GDM1 (cell line): ENCODE measurements at regions not wholly inside any gene's neighbourhood (a gene's known extent, or its start where the extent isn't known, plus 50 kb on each side); places are given as distances from the start of the nearest gene placed in this dataset.
"Not testable (repeated sequence)": the region's sequence is repeated elsewhere in the genome, so short reads cannot be mapped to it uniquely, and the experiment has no call there.

ENCODE experiments used
- DNase-seq: peaks from one replicate; lab custom pipeline; 2025; lab: John Stamatoyannopoulos, UW

- no peak for DNase-seq
Measured at GRCh38 chr5:136621743-136622142, 256.4 kb upstream of the TRPC7 start.

DNA sequence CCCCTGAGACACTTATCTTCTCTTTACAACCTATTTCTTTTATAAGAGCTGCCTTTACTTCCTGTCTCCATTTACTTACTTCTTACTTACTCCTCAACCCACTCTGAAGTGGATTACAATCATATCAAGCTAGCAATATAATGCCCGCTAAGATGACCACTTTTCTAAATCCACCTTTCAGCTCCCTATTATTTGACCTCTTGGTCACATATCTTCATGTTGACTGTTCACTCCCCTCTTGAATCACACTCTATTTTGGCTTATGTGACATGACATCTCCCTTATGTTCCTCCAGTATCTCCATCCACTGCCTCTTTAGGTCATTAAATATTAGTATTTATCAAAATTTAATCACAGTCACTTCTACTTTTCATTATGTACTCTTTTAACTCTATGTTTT, 255.3 kb upstream of the TRPC7 start:
- no peak for DNase-seq

DNA sequence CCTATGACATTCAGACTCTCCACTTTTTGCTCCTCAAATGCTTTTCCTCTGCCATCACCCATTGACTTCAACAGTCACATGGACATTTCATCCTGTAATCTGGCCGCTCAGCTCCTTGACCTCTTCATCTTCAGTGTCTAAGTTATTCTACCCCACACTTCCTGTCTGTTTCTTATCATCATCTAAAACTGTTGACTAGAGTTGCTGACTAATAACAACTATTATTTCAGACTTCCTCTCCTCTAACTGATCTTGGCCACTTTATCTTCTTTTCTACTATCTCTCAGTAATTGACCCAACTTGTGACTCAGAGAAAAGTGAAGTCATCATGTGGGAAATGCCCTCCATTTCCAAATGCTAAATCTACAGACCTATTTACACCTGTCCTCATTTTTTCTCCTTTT, 254.7 kb upstream of the TRPC7 start:
- no peak for DNase-seq

GRCh38 chr5:136619556-136619955, 254.2 kb upstream of the TRPC7 start:
- no peak for DNase-seq

GRCh38 chr5:136615251-136616119, 250.1 kb upstream of the TRPC7 start:
- DNase-seq: no peak

GRCh38 chr5:136613230-136613629, 247.9 kb upstream of the TRPC7 start:
- no peak for DNase-seq

GRCh38 chr5:136605638-136606037, 240.3 kb upstream of the TRPC7 start:
- no peak for DNase-seq

- DNase-seq: no peak
Measured at GRCh38 chr5:136600306-136600705, 235.0 kb upstream of the TRPC7 start.

- no peak for DNase-seq
Measured at GRCh38 chr5:136598802-136599404, 233.6 kb upstream of the TRPC7 start.

DNA sequence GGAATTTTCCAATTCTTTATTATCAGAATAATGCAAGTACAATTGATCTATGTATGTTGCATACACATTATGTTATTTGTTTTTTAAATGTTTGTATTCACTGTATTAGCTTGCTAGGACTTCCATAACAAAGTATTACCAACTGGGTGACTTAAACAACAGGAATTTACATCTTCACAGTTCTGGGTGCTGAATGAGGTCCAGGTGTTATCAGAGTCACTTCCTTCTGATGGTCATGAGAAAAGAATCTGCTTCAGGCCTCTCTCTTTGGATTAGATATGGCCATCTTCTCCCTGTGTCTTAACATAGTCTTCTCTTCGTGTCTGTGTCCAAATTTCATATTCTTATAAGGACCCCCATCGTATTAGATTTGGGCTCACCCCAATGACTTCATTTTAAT, 229.1 kb upstream of the TRPC7 start:
- DNase-seq: no peak

DNA sequence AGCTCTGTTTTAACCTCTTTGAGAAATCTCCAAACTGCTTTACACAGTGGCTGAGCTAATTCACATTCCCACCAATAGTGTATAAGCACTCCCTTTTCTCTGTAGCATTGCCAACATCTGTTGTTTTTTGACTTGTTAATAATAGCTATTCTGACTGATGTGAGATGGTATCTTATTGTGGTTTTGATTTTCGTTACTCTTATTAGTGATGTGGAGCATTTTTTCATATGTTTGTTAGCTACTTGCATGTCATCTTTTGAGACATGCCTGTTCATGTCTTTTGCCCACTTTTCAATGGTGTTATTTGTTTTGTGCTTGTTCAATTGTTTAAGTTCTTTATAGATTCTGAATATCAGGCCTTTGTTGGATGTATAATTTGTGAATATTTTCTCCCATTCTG, 225.2 kb upstream of the TRPC7 start:
- no peak for DNase-seq

- DNase-seq: no peak
Measured at GRCh38 chr5:136586196-136586595, 220.9 kb upstream of the TRPC7 start.

DNA sequence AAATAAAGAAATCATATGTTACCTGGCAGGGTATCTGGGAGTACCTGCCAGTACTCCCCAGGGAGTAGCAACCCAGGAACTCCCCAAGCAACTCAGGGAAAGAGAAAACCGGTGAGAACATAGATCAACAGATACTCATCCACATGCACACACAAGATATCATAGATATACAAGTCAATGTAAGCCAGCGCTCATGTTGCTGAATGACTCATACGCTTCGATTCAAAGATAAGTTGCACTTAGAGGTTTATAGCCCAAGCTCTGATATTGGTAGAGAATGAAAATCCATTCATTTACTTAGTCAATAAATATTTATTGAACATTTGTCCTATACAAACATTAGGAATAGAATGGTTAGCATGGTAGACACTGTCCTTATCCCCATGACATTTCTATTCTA, 219.1 kb upstream of the TRPC7 start:
- no peak for DNase-seq

DNA sequence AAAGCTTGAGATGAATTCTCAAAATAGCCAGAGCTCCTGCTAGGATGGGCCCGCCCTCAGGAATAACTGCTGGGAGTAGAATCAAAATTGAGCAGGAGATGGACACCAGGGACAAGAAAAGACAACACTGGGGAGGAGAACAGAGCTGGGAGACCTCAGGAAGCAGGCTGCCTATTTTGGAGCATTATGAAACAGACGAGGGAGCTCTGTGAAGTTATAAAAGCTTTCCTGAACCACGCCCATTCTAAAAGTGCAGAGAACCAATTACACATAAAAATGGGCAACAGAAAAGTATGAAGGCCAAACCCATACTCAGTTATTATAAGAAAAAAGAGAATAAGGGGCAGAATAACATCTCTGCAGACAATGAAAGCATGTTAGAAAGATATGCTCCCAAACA, 213.9 kb upstream of the TRPC7 start:
- no peak for DNase-seq

DNA sequence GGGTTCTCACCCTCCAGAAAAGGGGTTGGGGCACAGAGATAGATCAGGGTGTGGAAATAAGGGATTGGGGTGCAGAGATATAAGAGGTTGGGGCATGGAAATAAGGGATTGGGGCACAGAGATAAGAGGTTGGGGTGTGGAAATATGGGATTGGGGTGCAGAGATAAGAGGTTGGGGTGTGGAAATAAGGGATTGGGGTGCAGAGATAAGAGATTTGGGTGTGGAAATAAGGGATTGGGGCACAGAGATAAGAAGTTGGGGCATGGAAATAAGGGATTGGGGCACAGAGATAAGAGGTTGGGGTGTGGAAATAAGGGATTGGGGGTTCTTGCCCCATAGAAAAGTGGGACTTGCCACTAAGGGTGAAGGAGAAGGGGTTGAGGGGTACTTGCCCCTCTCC, 204.5 kb upstream of the TRPC7 start:
- DNase-seq: not testable (repeated sequence)

DNA sequence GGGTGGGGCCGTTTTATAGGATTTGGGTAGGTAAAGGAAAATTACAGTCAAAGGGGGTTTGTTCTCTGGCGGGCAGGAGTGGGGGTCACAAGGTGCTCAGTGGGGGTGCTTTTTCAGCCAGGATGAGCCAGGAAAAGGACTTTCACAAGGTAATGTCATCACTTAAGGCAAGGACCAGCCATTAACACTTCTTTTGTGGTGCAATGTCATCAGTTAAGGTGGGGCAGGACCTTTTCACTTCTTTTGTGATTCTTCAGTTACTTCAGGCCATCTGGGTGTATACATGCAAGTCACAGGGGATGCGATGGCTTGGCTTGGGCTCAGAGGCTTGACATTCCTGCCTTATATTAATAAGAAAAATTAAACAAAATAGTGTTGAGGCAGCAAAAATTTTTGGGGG, 200.1 kb upstream of the TRPC7 start:
- not testable (repeated sequence) for DNase-seq

DNA sequence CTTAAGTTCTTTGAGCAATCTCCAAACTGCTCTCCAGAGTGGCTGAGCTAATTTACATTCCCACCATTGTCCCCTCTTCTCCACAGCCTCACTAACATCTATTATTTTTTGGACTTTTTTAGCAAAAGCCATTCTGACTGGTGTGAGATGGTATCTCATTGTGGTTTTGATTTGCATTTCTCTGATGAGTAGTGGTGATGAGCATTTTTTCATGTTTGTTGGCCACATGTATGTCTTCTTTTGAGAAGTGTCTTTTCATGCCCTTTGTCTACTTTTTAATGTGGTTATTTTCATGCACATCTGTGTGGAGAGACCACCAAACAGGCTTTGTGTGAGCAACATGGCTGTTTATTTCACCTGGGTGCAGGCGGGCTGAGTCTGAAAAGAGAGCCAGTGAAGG, 199.7 kb upstream of the TRPC7 start:
- DNase-seq: not testable (repeated sequence)

- not testable (repeated sequence) for DNase-seq
Measured at GRCh38 chr5:136564431-136564830, 199.1 kb upstream of the TRPC7 start.

DNA sequence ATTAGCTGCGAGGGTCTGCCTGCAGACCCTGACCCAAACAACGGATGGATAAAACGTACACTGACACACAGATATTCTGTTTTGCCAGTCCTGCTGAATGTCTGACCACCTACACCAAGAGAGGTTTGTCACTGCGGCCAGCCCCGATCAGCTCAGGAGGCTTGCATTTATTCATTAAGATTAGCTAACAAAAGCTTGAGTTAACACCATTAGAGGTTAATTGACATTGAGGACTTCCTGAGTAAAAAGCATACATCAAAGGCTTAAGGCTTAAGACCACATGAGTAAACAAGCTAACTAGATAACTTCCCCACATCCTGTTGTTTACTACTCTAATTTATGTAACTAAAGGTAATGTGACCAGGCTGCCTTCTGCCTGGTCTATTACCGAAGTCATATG, 198.1 kb upstream of the TRPC7 start:
- DNase-seq: no peak

DNA sequence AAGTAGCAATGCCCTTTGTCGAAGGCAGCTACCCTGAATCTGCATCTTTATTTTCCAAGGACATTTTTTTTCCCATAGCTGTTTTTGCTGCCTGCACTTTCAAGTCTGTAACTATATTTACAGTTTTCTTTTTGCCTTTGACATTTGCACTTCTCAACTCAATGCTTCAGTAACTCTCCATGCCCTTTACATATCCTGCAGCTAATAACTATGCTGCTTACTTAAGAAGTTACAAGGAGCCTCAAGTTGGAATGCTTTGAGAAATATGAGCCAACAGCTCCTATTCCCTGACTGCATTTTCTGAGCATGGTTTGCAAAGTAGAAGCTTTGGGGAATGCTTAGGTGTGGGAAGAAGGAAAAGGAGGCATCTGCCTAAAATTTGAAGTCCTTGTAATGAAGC, 194.8 kb upstream of the TRPC7 start:
- no peak for DNase-seq

GRCh38 chr5:136559651-136560050, 194.3 kb upstream of the TRPC7 start:
- no peak for DNase-seq

- not testable (repeated sequence) for DNase-seq
Measured at GRCh38 chr5:136547096-136547495, 181.8 kb upstream of the TRPC7 start.

DNA sequence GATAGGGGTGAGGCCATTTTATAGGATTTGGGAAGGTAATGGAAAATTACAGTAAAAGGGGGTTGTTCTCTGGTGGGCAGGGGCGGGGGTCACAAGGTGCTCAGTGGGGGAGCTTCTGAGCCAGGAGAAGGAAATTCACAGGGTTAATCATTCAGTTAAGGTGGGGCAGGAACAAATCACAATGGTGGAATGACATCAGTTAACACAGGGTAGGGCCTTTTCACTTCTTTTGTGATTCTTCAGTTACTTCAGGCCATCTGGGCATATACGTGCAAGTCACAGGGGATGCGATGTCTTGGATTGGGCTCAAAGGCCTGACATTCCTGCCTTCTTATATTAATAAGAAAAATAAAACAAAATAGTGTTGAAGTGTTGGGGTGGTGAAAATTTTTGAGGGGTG, 181.1 kb upstream of the TRPC7 start:
- not testable (repeated sequence) for DNase-seq

DNA sequence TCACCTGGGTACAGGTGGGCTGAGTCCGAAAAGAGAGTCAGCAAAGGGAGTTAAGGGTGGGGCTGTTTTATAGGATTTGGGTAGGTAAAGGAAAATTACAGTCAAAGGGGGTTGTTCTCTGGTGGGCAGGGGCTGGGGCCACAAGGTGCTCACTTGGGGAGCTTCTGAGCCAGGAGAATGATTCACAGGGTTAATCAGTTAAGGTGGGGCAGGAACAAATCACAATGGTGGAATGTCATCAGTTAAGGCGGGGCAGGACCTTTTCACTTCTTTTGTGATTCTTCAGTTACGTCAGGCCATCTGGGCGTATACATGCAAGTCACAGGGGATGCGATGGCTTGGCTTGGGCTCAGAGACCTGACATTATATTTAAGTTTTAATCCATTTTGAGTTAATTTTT, 179.7 kb upstream of the TRPC7 start:
- not testable (repeated sequence) for DNase-seq
